Natural killer cell (primary cell): ENCODE measurements at regions not wholly inside any gene's neighbourhood (a gene's known extent, or its start where the extent isn't known, plus 50 kb on each side); places are given as distances from the start of the nearest gene placed in this dataset.

Source experiments
- ATAC-seq, 3 donors: fragments of 150-1000 bp in 2 of 3; fragments of 200-7000 bp in 1 of 3; cut with Tn5 transposase; 1 replicate in 1 of 3; 2 replicates in 2 of 3; pipeline ENCODE4 v1.10.0; 2021; ENCODE audit warnings: mild to moderate bottlenecking in 2 of 3, moderate library complexity in 2 of 3
- DNase-seq, 2 donors: peaks; one replicate each; pipeline versions ENCODE4 v3.0.0 to v3.0.0-alpha.2; 2013 to 2021; ENCODE audit warnings: mixed read lengths in 1 of 2
- H3K27ac ChIP-seq: one replicate; pipeline ENCODE4 v1.5.1; 2013; ENCODE audit warnings: mild to moderate bottlenecking, low read length
- H3K27me3 ChIP-seq: one replicate; pipeline ENCODE4 v1.6.1; 2013; ENCODE audit warnings: low read length; ENCODE audit not compliant: control insufficient read depth, insufficient read depth
- H3K36me3 ChIP-seq: one replicate; pipeline ENCODE4 v1.6.1; 2013; ENCODE audit warnings: low read length; ENCODE audit not compliant: control insufficient read depth, insufficient read depth
- H3K4me1 ChIP-seq: one replicate; pipeline ENCODE4 v1.6.1; 2013; ENCODE audit warnings: low read length; ENCODE audit not compliant: control insufficient read depth, insufficient read depth
- H3K4me3 ChIP-seq: one replicate; pipeline ENCODE4 v1.5.1; 2013; ENCODE audit warnings: low read length
- H3K9me3 ChIP-seq: one replicate; pipeline ENCODE4 v1.6.1; 2013; ENCODE audit warnings: low read length; ENCODE audit not compliant: control insufficient read depth, insufficient read depth
- H3K27ac Mint-ChIP-seq, 2 donors: one replicate each; pipeline ENCODE4 v1.8.0; 2022; ENCODE audit warnings: mild to moderate bottlenecking in 2 of 2, mixed read lengths in 2 of 2, moderate library complexity in 1 of 2
- H3K27me3 Mint-ChIP-seq, 2 donors: one replicate each; pipeline ENCODE4 v1.8.0; 2022; ENCODE audit warnings: low read depth in 2 of 2, mixed read lengths in 2 of 2
- H3K36me3 Mint-ChIP-seq: one replicate; pipeline ENCODE4 v1.8.0; 2022; ENCODE audit warnings: mixed read lengths
- H3K4me1 Mint-ChIP-seq, 2 donors: one replicate each; pipeline ENCODE4 v1.8.0; 2022; ENCODE audit warnings: mixed read lengths in 2 of 2
- H3K4me3 Mint-ChIP-seq: one replicate; pipeline ENCODE4 v1.8.0; 2022; ENCODE audit warnings: mild to moderate bottlenecking, moderate library complexity, mixed read lengths
- H3K9me3 Mint-ChIP-seq, 2 donors: one replicate each; pipeline ENCODE4 v1.8.0; 2022; ENCODE audit warnings: mixed read lengths in 2 of 2
- WGBS: methylation state at CpG from one replicate; pipeline ENCODE4 v1.1.7; 2013; ENCODE audit warnings: missing lambda C conversion rate; ENCODE audit not compliant: insufficient coverage; 5-methylcytosine and 5-hydroxymethylcytosine counted together
- intact Hi-C: fragments of 100-400 bp; cut with micrococcal nuclease; formaldehyde crosslinking; loops from one replicate; pipeline ENCODE4 v1.14.2; 2022
- TF ChIP-seq, protein P1 (sequence below): fragments of 200-600 bp; IDR thresholded peaks from one replicate; pipeline ENCODE4 v1.8.0; 2022; ENCODE audit warnings: antibody characterized with exemption

DNA sequence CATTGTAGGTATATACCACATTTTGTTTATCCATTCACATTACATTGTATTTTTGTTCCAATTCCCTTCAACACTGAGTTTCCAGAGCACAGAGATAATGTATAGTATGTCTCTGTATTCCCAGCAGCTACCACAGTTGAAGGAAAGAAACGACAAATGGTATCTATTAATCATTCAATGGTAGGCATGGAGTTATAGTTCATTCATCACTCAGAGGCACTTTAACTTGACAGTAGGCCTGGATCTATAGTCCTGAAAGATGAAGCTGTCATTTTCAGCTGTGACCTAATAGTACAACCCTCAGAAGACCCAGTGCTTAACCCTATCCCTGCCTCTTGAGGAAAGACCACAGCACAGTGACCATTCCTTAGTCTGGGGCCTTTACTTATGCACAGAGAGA, 163.0 kb upstream of the TMTC4 start:
- intact Hi-C loops, result no loop called here
- H3K9me3 ChIP-seq, result no peaks in the 10 kb centered on the region

DNA sequence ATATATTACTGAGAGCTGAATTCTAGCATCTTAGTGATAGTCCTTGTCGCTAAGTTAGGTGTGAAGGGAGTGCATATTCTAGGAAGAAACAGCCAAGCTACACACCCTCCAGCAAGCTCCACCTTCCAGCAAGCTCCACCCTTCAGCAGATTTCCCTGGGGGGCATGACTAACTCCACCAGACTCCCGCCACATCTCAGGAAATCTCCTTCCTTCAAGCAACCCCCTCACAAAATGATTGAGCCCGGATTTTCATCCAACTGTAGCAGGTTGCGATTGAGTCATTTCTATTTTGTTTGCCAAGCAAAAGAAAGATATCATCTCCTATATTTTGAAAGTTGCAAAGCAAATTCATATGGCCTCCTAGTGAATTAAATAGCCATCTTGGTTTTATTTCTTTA, 162.1 kb upstream of the TMTC4 start:
- Histone ChIP-seq H3K9me3 (no peaks in the 10 kb centered on the region), H3K4me3 (no peak overlapping the region), H3K27me3 (no peaks in the 10 kb centered on the region), H3K4me1 (no peaks in the 10 kb centered on the region), H3K27ac (no peak overlapping the region), H3K36me3 (no peaks in the 10 kb centered on the region)
- no peaks in the 10 kb centered on the region for H3K36me3 Mint-ChIP-seq
- WGBS, result 94% methylated on average over 3 of the region's 4 CpGs
- H3K4me1 Mint-ChIP-seq, result no peaks in the 10 kb centered on the region
- no peak overlapping the region for H3K4me3 Mint-ChIP-seq
- DNase-seq (no peak), ATAC-seq (no peak)
- no peaks in the 10 kb centered on the region for H3K9me3 Mint-ChIP-seq
- intact Hi-C loops, result no loop called here
- H3K27me3 Mint-ChIP-seq, result peaks cover 8 to 12% of the 10 kb centered on the region in 2 donors
- no peak overlapping the region for H3K27ac Mint-ChIP-seq
- TF ChIP-seq, protein P1, sequence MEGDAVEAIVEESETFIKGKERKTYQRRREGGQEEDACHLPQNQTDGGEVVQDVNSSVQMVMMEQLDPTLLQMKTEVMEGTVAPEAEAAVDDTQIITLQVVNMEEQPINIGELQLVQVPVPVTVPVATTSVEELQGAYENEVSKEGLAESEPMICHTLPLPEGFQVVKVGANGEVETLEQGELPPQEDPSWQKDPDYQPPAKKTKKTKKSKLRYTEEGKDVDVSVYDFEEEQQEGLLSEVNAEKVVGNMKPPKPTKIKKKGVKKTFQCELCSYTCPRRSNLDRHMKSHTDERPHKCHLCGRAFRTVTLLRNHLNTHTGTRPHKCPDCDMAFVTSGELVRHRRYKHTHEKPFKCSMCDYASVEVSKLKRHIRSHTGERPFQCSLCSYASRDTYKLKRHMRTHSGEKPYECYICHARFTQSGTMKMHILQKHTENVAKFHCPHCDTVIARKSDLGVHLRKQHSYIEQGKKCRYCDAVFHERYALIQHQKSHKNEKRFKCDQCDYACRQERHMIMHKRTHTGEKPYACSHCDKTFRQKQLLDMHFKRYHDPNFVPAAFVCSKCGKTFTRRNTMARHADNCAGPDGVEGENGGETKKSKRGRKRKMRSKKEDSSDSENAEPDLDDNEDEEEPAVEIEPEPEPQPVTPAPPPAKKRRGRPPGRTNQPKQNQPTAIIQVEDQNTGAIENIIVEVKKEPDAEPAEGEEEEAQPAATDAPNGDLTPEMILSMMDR, result no peak

More for the DNA sequence above, 163.0 kb upstream of the TMTC4 start:
- Mint-ChIP-seq H3K36me3 (no peaks in the 10 kb centered on the region), H3K27ac (no peak overlapping the region), H3K27me3 (peaks cover 2 to 7% of the 10 kb centered on the region in 2 donors), H3K4me3 (no peak overlapping the region), H3K9me3 (no peaks in the 10 kb centered on the region), H3K4me1 (no peaks in the 10 kb centered on the region)
- TF ChIP-seq, protein P1, result no peak
- no peaks in the 10 kb centered on the region for H3K27me3 ChIP-seq
- H3K27ac ChIP-seq, result no peak overlapping the region
- no peaks in the 10 kb centered on the region for H3K4me1 ChIP-seq
- DNase-seq (no peak), ATAC-seq (no peak)
- 100% methylated on average over 1 of the region's 1 CpG for whole genome bisulfite sequencing
- H3K36me3 ChIP-seq, result no peaks in the 10 kb centered on the region
- no peak overlapping the region for H3K4me3 ChIP-seq

DNA sequence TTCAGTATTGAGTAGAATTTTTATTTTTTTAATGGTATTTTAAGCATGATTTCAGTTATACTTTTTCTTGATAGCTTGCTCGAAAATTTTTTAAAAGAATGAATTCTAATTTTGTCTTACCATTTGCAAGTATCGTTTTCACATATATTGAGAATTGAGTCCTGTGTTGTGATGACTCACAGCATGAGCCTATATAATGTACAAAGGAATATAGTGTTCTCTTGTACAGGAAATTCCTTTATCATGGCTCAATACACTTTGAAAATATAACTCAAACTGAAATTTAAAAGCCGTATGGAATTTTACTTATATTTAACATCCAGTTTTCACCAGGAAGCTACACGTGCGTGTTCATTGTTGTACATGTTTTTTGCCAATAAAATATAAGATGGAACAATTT, 161.1 kb upstream of the TMTC4 start:
- DNase-seq (no peak), ATAC-seq (no peak)
- Histone ChIP-seq H3K9me3 (no peaks in the 10 kb centered on the region), H3K36me3 (no peaks in the 10 kb centered on the region), H3K4me3 (no peak overlapping the region), H3K4me1 (no peaks in the 10 kb centered on the region), H3K27me3 (no peaks in the 10 kb centered on the region), H3K27ac (no peak overlapping the region)
- H3K9me3 Mint-ChIP-seq, result no peaks in the 10 kb centered on the region
- TF ChIP-seq, protein P1, result no peak
- no peak overlapping the region for H3K4me3 Mint-ChIP-seq
- intact Hi-C loops, result no loop called here
- no peaks in the 10 kb centered on the region for H3K36me3 Mint-ChIP-seq
- H3K27me3 Mint-ChIP-seq, result peaks cover 8 to 17% of the 10 kb centered on the region in 2 donors
- H3K4me1 Mint-ChIP-seq, result no peaks in the 10 kb centered on the region
- 100% methylated on average over 1 of the region's 5 CpGs for WGBS
- H3K27ac Mint-ChIP-seq, result no peak overlapping the region

DNA sequence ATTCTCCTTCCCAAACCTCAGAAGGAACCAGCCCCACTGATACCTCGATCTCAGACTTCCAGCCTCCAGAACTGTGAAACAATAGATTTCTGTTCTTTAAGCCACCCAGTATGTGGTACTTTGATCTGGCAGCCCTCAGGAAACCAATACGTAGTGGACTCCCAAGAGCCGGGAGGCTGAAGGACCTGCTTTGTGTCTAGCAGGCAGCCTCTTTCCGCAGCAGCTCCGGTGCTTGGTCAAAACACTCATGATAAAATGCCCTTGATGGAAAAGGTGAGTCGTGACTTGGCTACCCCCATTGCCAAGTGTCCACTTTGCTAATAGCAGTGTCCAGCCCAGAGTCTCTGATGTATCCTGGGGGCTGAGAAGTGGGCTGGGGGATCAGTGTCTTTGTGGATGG, 158.8 kb upstream of the TMTC4 start:
- intact Hi-C loops, result no loop called here
- TF ChIP-seq, protein P1, result no peak
- Mint-ChIP-seq H3K27me3 (peaks cover 11 to 17% of the 10 kb centered on the region in 2 donors), H3K4me3 (no peak overlapping the region), H3K36me3 (no peaks in the 10 kb centered on the region), H3K27ac (no peak overlapping the region), H3K9me3 (no peaks in the 10 kb centered on the region), H3K4me1 (no peaks in the 10 kb centered on the region)
- no peak for ATAC-seq
- no peaks in the 10 kb centered on the region for H3K4me1 ChIP-seq
- no peaks in the 10 kb centered on the region for H3K27me3 ChIP-seq
- no peak overlapping the region for H3K27ac ChIP-seq
- H3K36me3 ChIP-seq, result no peaks in the 10 kb centered on the region
- DNase-seq, result no peak
- no peaks in the 10 kb centered on the region for H3K9me3 ChIP-seq
- H3K4me3 ChIP-seq, result no peak overlapping the region
- 84% methylated on average over 6 of the region's 6 CpGs for WGBS
